RWPE2 (cell line): ENCODE measurements at regions not wholly inside any gene's neighbourhood (a gene's known extent, or its start where the extent isn't known, plus 50 kb on each side); places are given as distances from the start of the nearest gene placed in this dataset.

Experiments
- ATAC-seq: fragments of 200-7000 bp; cut with Tn5 transposase; 3 replicates; pipeline ENCODE4 v1.9.1; 2021; ENCODE audit warnings: low read depth
- DNase-seq: peaks from one replicate; pipeline ENCODE4 v3.0.0-alpha.2; 2020; ENCODE audit warnings: low spot score
- H3K27ac ChIP-seq: fragments of 450-650 bp; 2 replicates; pipeline ENCODE4 v1.5.1; 2017; ENCODE audit warnings: mild to moderate bottlenecking; ENCODE audit not compliant: poor library complexity, severe bottlenecking
- H3K27me3 ChIP-seq: fragments of 250-450 bp; sonication (Bioruptor Pico); 2 replicates; pipeline ENCODE4 v1.5.1; 2021; ENCODE audit warnings: mild to moderate bottlenecking, moderate library complexity; ENCODE audit not compliant: insufficient read depth, poor library complexity, severe bottlenecking
- H3K36me3 ChIP-seq: fragments of 250-450 bp; sonication (Bioruptor Pico); 2 replicates; pipeline ENCODE4 v1.5.1; 2020; ENCODE audit warnings: low read depth, mild to moderate bottlenecking, moderate library complexity
- H3K4me1 ChIP-seq: fragments of 250-450 bp; sonication (Bioruptor Pico); 2 replicates; pipeline ENCODE4 v1.5.1; 2021; ENCODE audit warnings: mild to moderate bottlenecking, moderate library complexity; ENCODE audit not compliant: insufficient read depth, poor library complexity, severe bottlenecking
- H3K4me3 ChIP-seq: fragments of 250-450 bp; sonication (Bioruptor Pico); 2 replicates; pipeline ENCODE4 v1.5.1; 2021; ENCODE audit warnings: mild to moderate bottlenecking, moderate library complexity; ENCODE audit not compliant: severe bottlenecking
- H3K9me3 ChIP-seq: fragments of 250-450 bp; sonication (Bioruptor Pico); 2 replicates; pipeline ENCODE4 v1.5.1; 2021; ENCODE audit warnings: mild to moderate bottlenecking, moderate library complexity; ENCODE audit not compliant: severe bottlenecking
- TF ChIP-seq, protein P1 (sequence below): fragments of 450-650 bp; IDR thresholded peaks from one replicate; pipeline ENCODE4 v1.5.1; 2017; ENCODE audit warnings: mild to moderate bottlenecking, moderate library complexity; ENCODE audit not compliant: poor library complexity, severe bottlenecking

DNA sequence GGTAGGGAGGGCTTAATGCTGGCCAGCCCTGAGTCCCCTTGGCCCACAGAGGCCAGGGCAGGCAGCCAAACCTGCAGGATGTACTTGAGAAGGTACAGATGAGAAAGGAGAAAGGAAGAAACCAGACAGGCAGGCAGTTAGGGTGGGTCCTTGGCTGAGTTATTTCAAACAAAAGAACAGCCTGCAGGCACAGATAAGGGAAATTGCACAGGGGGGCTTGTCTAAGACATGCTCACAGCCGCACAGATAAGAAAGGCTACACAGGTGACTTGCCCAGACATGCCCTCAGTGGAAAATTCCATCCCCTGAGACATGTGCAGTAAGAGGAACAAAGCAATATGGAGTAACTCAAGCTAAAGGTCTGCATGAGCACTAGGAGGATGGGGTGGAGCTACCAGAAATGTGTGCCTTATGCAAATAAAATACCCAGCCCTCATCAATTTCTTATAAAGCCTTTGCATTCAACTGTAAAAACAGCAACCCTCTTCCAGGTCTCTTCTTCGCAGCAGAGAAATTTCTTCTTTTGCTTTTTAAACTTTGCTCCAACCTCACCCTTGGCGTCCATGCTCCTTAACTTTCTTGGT lies 158.2 kb upstream of the RGS6 start:
- no peak for DNase-seq
- no peak overlapping the region for H3K4me3 ChIP-seq
- no peaks in the 10 kb centered on the region for H3K36me3 ChIP-seq
- H3K4me1 ChIP-seq: no peaks in the 10 kb centered on the region
- TF ChIP-seq, protein P1, sequence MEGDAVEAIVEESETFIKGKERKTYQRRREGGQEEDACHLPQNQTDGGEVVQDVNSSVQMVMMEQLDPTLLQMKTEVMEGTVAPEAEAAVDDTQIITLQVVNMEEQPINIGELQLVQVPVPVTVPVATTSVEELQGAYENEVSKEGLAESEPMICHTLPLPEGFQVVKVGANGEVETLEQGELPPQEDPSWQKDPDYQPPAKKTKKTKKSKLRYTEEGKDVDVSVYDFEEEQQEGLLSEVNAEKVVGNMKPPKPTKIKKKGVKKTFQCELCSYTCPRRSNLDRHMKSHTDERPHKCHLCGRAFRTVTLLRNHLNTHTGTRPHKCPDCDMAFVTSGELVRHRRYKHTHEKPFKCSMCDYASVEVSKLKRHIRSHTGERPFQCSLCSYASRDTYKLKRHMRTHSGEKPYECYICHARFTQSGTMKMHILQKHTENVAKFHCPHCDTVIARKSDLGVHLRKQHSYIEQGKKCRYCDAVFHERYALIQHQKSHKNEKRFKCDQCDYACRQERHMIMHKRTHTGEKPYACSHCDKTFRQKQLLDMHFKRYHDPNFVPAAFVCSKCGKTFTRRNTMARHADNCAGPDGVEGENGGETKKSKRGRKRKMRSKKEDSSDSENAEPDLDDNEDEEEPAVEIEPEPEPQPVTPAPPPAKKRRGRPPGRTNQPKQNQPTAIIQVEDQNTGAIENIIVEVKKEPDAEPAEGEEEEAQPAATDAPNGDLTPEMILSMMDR: no peak
- no peaks in the 10 kb centered on the region for H3K27me3 ChIP-seq
- peaks cover 1% of the 10 kb centered on the region for H3K9me3 ChIP-seq
- H3K27ac ChIP-seq: no peak overlapping the region
- ATAC-seq: no peak

DNA sequence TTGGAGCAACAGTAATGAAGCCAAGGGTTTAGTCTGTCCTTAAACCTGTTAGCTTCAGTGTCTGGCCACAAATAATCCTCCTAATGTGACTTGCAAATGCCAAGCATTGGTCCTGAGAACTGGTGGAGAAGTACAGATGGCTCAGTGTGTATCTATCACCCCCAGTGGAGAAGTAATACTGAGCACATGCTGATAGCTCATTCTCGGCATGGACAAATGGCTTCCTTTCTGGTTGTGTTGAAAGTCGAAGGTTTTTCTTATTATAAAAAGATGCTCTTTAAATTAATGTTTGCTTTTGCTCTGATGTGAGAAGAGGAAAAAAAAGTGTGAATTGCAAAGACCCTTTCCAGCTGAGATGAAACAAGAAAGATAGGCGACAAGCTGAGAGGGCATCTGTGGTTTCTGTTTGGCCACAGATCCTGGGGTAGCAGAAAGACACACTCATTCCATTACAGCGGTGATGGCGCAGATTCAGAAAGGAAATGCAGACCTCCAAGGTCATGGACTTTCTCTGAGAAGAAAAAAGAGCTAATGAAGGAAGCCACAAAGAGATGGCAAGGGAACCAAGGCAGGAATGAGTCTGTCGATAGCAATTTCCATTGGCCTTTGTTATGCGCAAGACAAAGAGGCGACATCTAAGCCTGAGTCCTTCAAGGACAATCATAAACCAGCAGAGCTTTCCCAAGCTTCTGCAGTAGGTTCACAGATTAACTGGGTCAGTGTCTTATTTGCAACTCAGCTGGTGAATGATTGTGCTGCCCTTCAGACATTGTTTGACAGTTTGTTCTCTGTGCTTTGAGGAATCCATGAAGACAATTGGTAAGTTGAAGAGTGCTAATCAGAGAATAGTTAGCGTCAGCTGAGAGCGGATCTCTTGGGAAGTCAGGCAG lies 155.5 kb upstream of the RGS6 start:
- ATAC-seq: no peak
- Histone ChIP-seq H3K27ac (no peak overlapping the region), H3K9me3 (no peaks in the 10 kb centered on the region), H3K4me1 (no peaks in the 10 kb centered on the region), H3K36me3 (no peaks in the 10 kb centered on the region), H3K4me3 (no peak overlapping the region), H3K27me3 (no peaks in the 10 kb centered on the region)
- DNase-seq: no peak
- TF ChIP-seq, protein P1: no peak

DNA sequence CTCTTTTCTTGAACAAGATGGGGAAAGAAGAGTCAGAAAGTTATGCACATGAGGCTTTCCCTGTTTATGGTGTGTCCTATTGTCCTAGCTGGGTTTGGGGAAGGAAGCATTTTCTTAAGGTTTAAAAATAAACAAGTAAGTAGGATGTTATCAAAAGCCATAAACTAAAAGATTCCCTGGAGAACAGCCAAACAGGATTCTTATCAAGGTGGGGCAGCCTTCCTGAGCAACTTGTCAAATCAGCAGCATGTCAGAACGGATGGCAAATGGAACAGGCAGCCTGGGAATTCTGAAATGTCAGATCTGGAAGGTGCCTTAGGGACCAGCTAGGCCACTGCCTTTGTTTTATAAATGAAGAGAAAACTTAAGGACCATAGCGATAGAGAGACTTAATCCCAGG lies 152.2 kb upstream of the RGS6 start:
- no peaks in the 10 kb centered on the region for H3K4me1 ChIP-seq
- no peaks in the 10 kb centered on the region for H3K9me3 ChIP-seq
- H3K27ac ChIP-seq: no peak overlapping the region
- H3K36me3 ChIP-seq: no peaks in the 10 kb centered on the region
- H3K4me3 ChIP-seq: no peak overlapping the region
- H3K27me3 ChIP-seq: no peaks in the 10 kb centered on the region
- TF ChIP-seq, protein P1: no peak
- DNase-seq (no peak), ATAC-seq (no peak)

DNA sequence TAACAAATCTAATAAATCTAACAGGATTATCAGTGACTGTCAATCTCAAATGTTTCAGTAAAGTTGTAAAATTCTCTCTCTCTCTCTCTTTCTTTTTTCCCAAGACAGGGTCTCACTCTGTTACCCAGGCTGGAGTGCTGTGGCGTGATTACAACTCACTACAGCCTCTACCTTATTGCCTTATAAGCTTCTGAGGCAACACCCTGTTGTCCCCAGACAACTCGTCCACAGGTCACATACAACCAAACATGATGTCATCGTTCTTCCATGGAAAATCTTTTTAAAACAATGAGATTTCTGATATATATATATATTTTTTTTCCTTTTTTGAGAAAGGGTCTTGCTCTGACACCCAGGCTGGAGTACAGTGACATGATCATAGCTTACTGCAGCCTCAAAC lies 151.4 kb upstream of the RGS6 start:
- H3K27me3 ChIP-seq: no peaks in the 10 kb centered on the region
- H3K9me3 ChIP-seq: no peaks in the 10 kb centered on the region
- TF ChIP-seq, protein P1: no peak
- H3K36me3 ChIP-seq: no peaks in the 10 kb centered on the region
- ATAC-seq (no peak), DNase-seq (no peak)
- no peak overlapping the region for H3K4me3 ChIP-seq
- no peaks in the 10 kb centered on the region for H3K4me1 ChIP-seq
- H3K27ac ChIP-seq: no peak overlapping the region

DNA sequence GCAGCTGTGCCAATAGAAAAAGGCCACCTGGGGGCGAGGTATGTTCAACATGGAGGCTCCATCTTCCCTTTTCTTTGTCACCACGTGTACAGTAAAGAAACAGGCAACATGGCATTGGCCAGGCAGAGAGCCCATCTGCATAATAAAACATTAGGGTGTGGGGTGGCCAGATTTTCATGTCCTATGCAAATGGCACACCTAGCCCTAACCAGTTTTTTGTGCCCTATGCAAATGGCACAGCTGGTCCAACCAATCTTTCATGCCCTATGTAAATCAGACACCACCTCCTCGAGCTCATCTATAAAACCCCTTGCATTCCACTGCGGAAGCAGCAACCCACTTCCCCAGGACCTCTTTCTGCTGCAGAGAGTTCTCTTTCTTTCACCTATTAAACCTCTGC lies 149.1 kb upstream of the RGS6 start:
- no peaks in the 10 kb centered on the region for H3K27me3 ChIP-seq
- no peak for DNase-seq
- H3K4me1 ChIP-seq: no peaks in the 10 kb centered on the region
- no peak overlapping the region for H3K4me3 ChIP-seq
- H3K27ac ChIP-seq: no peak overlapping the region
- ATAC-seq: no peak
- no peaks in the 10 kb centered on the region for H3K9me3 ChIP-seq
- no peaks in the 10 kb centered on the region for H3K36me3 ChIP-seq
- TF ChIP-seq, protein P1: no peak
